GM12801 (cell line): ENCODE measurements at regions not wholly inside any gene's neighbourhood (a gene's known extent, or its start where the extent isn't known, plus 50 kb on each side); places are given as distances from the start of the nearest gene placed in this dataset.

ENCODE experiments used
- CTCF ChIP-seq: IDR thresholded peaks from one replicate; pipeline ENCODE4 v1.5.1; 2011; ENCODE audit warnings: control low read depth; ENCODE audit not compliant: insufficient read length; ENCODE audit errors: extremely low read depth

- no peak for TF ChIP-seq CTCF
Measured at GRCh38 chr13:99724633-99725517, 223.6 kb downstream of the TM9SF2 start.

GRCh38 chr13:99723878-99724277 lies 222.6 kb downstream of the TM9SF2 start:
- no peak for TF ChIP-seq CTCF

- no peak for TF ChIP-seq CTCF
Measured at GRCh38 chr13:99722931-99723330, 221.7 kb downstream of the TM9SF2 start.

GRCh38 chr13:99722338-99722818 lies 221.1 kb downstream of the TM9SF2 start:
- TF ChIP-seq CTCF, result no peak

GRCh38 chr13:99721606-99722337 lies 220.5 kb downstream of the TM9SF2 start:
- no peak for TF ChIP-seq CTCF

GRCh38 chr13:99717959-99718674 lies 216.8 kb downstream of the TM9SF2 start:
- TF ChIP-seq CTCF, result no peak

GRCh38 chr13:99709134-99709533 lies 207.9 kb downstream of the TM9SF2 start:
- no peak for TF ChIP-seq CTCF
